ENCODE measurements at regions not wholly inside any gene's neighbourhood (a gene's known extent, or its start where the extent isn't known, plus 50 kb on each side); places are given as distances from the start of the nearest gene placed in this dataset.

DNA sequence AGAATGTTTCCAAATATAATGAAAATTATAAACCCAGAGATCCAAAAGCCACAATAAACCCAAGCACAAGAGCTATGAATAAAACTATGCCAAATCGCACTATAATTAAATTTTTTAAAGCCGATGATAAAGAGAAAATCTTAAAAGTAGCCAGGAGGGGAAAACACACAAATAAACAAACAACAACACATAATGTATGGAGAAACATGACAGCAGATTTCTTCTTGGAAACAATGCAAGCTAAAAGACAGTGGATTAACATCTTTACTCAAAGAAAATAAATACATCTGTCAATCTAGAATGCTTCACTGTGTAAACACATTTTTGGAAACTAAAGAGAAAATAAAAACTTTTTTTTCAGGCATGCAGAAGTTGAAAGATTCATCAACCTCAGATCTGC is 53.0 kb upstream of the SMOX start:
- TF ChIP-seq EZH2 (IDR thresholded peaks at IDR 0.05; ENCODE audit: borderline replicate concordance, low read length) = no peak
- TF ChIP-seq, protein P1, sequence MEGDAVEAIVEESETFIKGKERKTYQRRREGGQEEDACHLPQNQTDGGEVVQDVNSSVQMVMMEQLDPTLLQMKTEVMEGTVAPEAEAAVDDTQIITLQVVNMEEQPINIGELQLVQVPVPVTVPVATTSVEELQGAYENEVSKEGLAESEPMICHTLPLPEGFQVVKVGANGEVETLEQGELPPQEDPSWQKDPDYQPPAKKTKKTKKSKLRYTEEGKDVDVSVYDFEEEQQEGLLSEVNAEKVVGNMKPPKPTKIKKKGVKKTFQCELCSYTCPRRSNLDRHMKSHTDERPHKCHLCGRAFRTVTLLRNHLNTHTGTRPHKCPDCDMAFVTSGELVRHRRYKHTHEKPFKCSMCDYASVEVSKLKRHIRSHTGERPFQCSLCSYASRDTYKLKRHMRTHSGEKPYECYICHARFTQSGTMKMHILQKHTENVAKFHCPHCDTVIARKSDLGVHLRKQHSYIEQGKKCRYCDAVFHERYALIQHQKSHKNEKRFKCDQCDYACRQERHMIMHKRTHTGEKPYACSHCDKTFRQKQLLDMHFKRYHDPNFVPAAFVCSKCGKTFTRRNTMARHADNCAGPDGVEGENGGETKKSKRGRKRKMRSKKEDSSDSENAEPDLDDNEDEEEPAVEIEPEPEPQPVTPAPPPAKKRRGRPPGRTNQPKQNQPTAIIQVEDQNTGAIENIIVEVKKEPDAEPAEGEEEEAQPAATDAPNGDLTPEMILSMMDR (IDR thresholded peaks at IDR 0.05; ENCODE audit: low read length) = no peak
- Histone ChIP-seq H3K9ac (ENCODE audit: low read length) (no peak overlapping the region), H3K9me3 (ENCODE audit: low read length) (no peaks in the 10 kb centered on the region; the same call in 1 of the 2 replicates), H3F3A (ENCODE audit: insufficient read depth, low read length) (no peaks in the 10 kb centered on the region), H3K36me3 (ENCODE audit: insufficient read depth, low read length) (no peaks in the 10 kb centered on the region), H3K4me2 (ENCODE audit: low read length) (no peak overlapping the region), H3K9me2 (ENCODE audit: low read depth, low read length) (no peaks in the 10 kb centered on the region), H2AFZ (ENCODE audit: low read length) (no peak overlapping the region), H3K4me3 (ENCODE audit: low read depth, low read length, poor library complexity, severe bottlenecking) (no peak overlapping the region), H3K27me3 (ENCODE audit: insufficient read depth, low read length) (no peaks in the 10 kb centered on the region), H4K20me1 (ENCODE audit: insufficient read depth, low read length) (no peaks in the 10 kb centered on the region), H3K27ac (ENCODE audit: low read depth, low read length, poor library complexity, severe bottlenecking) (no peak overlapping the region), H3K4me1 (ENCODE audit: insufficient read depth, low read length, severe bottlenecking) (no peaks in the 10 kb centered on the region), H3K79me2 (ENCODE audit: insufficient read depth, low read length) (no peaks in the 10 kb centered on the region)

GRCh38 chr20:4091490-4092479 is 56.8 kb upstream of the SMOX start:
- H4K20me1 ChIP-seq (ENCODE audit: insufficient read depth, low read length) = no peaks in the 10 kb centered on the region
- H3K4me2 ChIP-seq (ENCODE audit: low read length) = no peak overlapping the region
- no peaks in the 10 kb centered on the region for H3K27me3 ChIP-seq (ENCODE audit: insufficient read depth, low read length)
- H3K9me3 ChIP-seq (ENCODE audit: low read length) = no peaks in the 10 kb centered on the region; the same call in 1 of the 2 replicates
- H3K9me2 ChIP-seq (ENCODE audit: low read depth, low read length) = no peaks in the 10 kb centered on the region
- no peak overlapping the region for H3K27ac ChIP-seq (ENCODE audit: low read depth, low read length, poor library complexity, severe bottlenecking)
- H3K9ac ChIP-seq (ENCODE audit: low read length) = no peak overlapping the region
- H3K36me3 ChIP-seq (ENCODE audit: insufficient read depth, low read length) = no peaks in the 10 kb centered on the region
- no peak overlapping the region for H3K4me3 ChIP-seq (ENCODE audit: low read depth, low read length, poor library complexity, severe bottlenecking)
- no peaks in the 10 kb centered on the region for H3K4me1 ChIP-seq (ENCODE audit: insufficient read depth, low read length, severe bottlenecking)
- H3F3A ChIP-seq (ENCODE audit: insufficient read depth, low read length) = no peaks in the 10 kb centered on the region
- no peak overlapping the region for H2AFZ ChIP-seq (ENCODE audit: low read length)
- TF ChIP-seq, protein P1 (IDR thresholded peaks at IDR 0.05; ENCODE audit: low read length) = peak; percentile 73
- TF ChIP-seq EZH2 (IDR thresholded peaks at IDR 0.05; ENCODE audit: borderline replicate concordance, low read length) = no peak
- no peaks in the 10 kb centered on the region for H3K79me2 ChIP-seq (ENCODE audit: insufficient read depth, low read length)

DNA sequence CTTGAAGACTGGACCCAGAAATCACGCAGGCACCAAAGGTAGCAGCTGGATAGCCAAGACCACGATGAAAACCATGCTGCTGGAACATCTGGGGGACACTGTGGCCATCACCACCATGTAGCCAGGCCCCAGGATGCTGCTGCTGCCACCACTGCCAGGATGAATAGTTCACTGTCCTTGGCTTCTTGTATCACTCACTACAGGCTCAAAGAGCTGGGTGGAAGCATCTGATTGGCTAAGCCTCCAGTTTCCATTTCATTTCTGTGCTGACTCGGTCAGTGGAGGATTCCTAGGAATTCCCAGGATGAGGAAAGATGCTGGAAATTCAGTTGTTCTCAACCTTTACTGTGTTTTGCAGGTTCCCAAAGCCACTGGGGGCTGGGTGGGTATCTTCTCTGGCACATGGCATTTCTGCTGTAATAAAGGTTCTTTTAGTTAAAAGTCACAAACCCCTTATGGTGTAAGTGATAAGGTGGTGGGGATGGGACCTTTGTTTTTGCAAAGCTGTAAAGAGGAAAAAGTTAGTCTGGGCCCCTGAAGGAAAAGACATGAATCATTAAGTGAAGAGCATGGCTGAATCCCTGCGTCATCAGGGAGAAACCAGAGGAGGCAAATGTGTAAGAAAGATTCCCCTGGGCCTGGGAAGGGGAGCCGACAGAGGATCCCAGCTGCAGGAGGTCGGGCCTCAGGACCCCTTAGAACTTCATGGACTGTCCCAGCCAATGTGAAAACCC is 57.7 kb upstream of the SMOX start:
- no peaks in the 10 kb centered on the region for H3F3A ChIP-seq (ENCODE audit: insufficient read depth, low read length)
- H2AFZ ChIP-seq (ENCODE audit: low read length) = no peak overlapping the region
- no peak overlapping the region for H3K27ac ChIP-seq (ENCODE audit: low read depth, low read length, poor library complexity, severe bottlenecking)
- TF ChIP-seq EZH2 (IDR thresholded peaks at IDR 0.05; ENCODE audit: borderline replicate concordance, low read length) = no peak
- TF ChIP-seq, protein P1 (IDR thresholded peaks at IDR 0.05; ENCODE audit: low read length) = no peak
- H3K4me3 ChIP-seq (ENCODE audit: low read depth, low read length, poor library complexity, severe bottlenecking) = no peak overlapping the region
- H3K9me2 ChIP-seq (ENCODE audit: low read depth, low read length) = no peaks in the 10 kb centered on the region
- no peaks in the 10 kb centered on the region for H3K79me2 ChIP-seq (ENCODE audit: insufficient read depth, low read length)
- H3K4me2 ChIP-seq (ENCODE audit: low read length) = no peak overlapping the region
- no peak overlapping the region for H3K9ac ChIP-seq (ENCODE audit: low read length)
- H4K20me1 ChIP-seq (ENCODE audit: insufficient read depth, low read length) = no peaks in the 10 kb centered on the region
- H3K27me3 ChIP-seq (ENCODE audit: insufficient read depth, low read length) = no peaks in the 10 kb centered on the region
- H3K9me3 ChIP-seq (ENCODE audit: low read length) = no peaks in the 10 kb centered on the region; the same call in 1 of the 2 replicates
- H3K4me1 ChIP-seq (ENCODE audit: insufficient read depth, low read length, severe bottlenecking) = no peaks in the 10 kb centered on the region
- H3K36me3 ChIP-seq (ENCODE audit: insufficient read depth, low read length) = no peaks in the 10 kb centered on the region
